HL-60 (cell line): ENCODE measurements at regions not wholly inside any gene's neighbourhood (a gene's known extent, or its start where the extent isn't known, plus 50 kb on each side); places are given as distances from the start of the nearest gene placed in this dataset.

ENCODE experiments used
- CTCF ChIP-seq: IDR thresholded peaks from one replicate; pipeline ENCODE4 v1.5.1; 2011; ENCODE audit warnings: low read length, control low read depth, inconsistent platforms; ENCODE audit not compliant: insufficient read depth
- POLR2AphosphoS5 ChIP-seq: IDR thresholded peaks from 2 replicates; pipeline ENCODE4 v1.6.1; 2012; ENCODE audit warnings: low read depth

- no peak for TF ChIP-seq CTCF
- TF ChIP-seq POLR2AphosphoS5: no peak
Measured at GRCh38 chr18:73124175-73124574, 256.4 kb upstream of the NETO1 start.
